Spleen (tissue), 7 donors: ENCODE measurements at regions not wholly inside any gene's neighbourhood (a gene's known extent, or its start where the extent isn't known, plus 50 kb on each side); places are given as distances from the start of the nearest gene placed in this dataset.

Experiments
- CTCF ChIP-seq, 11 experiments: fragments of 200-600 bp in 7 of 11; fragments of 450-650 bp in 4 of 11; sonication (generic) in 4 of 11; IDR thresholded peaks in 8 of 11; conservative IDR thresholded peaks in 3 of 11; 1 replicate in 7 of 11; 2 replicates in 4 of 11; pipeline versions ENCODE4 v1.4.0 to v1.8.0; 2016 to 2021; ENCODE audit warnings: antibody characterized with exemption in 11 of 11, inconsistent platforms in 4 of 11, mild to moderate bottlenecking in 1 of 11
- POLR2A ChIP-seq, 3 donors: fragments of 450-650 bp; IDR thresholded peaks; one replicate each; pipeline ENCODE4 v1.5.1; 2017; ENCODE audit warnings: antibody characterized with exemption in 3 of 3, mild to moderate bottlenecking in 1 of 3
- POLR2AphosphoS5 ChIP-seq, 3 donors: sonication (generic); formaldehyde crosslinking; IDR thresholded peaks; one replicate each; pipeline ENCODE4 v1.5.1; 2017; ENCODE audit warnings: antibody characterized with exemption in 3 of 3
- donor health status: DM: no; HTN: no; CAD: no; lungs with moderate emphysema.
- donor health status: DM: no; HTN: no; CAD: no.
- donor health status: DM: no; HTN: no; CAD: no.

GRCh38 chr10:33559105-33559504 lies 224.6 kb upstream of the NRP1 start:
- TF ChIP-seq CTCF (IDR thresholded peaks at IDR 0.05 in 8 of 11, conservative IDR thresholded peaks at IDR 0.05 in 3 of 11) (no peak), POLR2A (IDR thresholded peaks at IDR 0.05) (no peak), POLR2AphosphoS5 (IDR thresholded peaks at IDR 0.05) (no peak)
